ENCODE measurements at regions not wholly inside any gene's neighbourhood (a gene's known extent, or its start where the extent isn't known, plus 50 kb on each side); places are given as distances from the start of the nearest gene placed in this dataset.

GRCh38 chr9:96069629-96070220 is 194.2 kb downstream of the ERCC6L2 start:
- peaks cover 8% of the 10 kb centered on the region for H3K4me1 ChIP-seq (ENCODE audit: control insufficient read depth, insufficient read depth, low read length)
- H3K36me3 ChIP-seq (ENCODE audit: control insufficient read depth, insufficient read depth, low read length, severe bottlenecking): no peaks in the 10 kb centered on the region
- no peak overlapping the region for H3K9ac ChIP-seq (ENCODE audit: low read length)

GRCh38 chr9:96068511-96068910 is 193.0 kb downstream of the ERCC6L2 start:
- peaks cover 8% of the 10 kb centered on the region for H3K27me3 ChIP-seq (replicated peaks; ENCODE audit: control insufficient read depth, insufficient read depth, low read length)
- no peak for DNase-seq (ENCODE audit: low read depth)
- H3K9me3 ChIP-seq (ENCODE audit: control insufficient read depth, low read length): no peaks in the 10 kb centered on the region
- H3K36me3 ChIP-seq (ENCODE audit: control insufficient read depth, insufficient read depth, low read length, severe bottlenecking): no peaks in the 10 kb centered on the region
- no peak overlapping the region for H3K9ac ChIP-seq (ENCODE audit: low read length)
- no peak overlapping the region for H3K4me3 ChIP-seq (ENCODE audit: low read length)
- peaks cover 8% of the 10 kb centered on the region for H3K4me1 ChIP-seq (ENCODE audit: control insufficient read depth, insufficient read depth, low read length)

More at GRCh38 chr9:96069629-96070220, 194.2 kb downstream of the ERCC6L2 start:
- no peak for DNase-seq (ENCODE audit: low read depth)
- Histone ChIP-seq H3K27me3 (replicated peaks; ENCODE audit: control insufficient read depth, insufficient read depth, low read length) (peaks cover 13% of the 10 kb centered on the region), H3K9me3 (ENCODE audit: control insufficient read depth, low read length) (no peaks in the 10 kb centered on the region), H3K4me3 (ENCODE audit: low read length) (no peak overlapping the region)

DNA sequence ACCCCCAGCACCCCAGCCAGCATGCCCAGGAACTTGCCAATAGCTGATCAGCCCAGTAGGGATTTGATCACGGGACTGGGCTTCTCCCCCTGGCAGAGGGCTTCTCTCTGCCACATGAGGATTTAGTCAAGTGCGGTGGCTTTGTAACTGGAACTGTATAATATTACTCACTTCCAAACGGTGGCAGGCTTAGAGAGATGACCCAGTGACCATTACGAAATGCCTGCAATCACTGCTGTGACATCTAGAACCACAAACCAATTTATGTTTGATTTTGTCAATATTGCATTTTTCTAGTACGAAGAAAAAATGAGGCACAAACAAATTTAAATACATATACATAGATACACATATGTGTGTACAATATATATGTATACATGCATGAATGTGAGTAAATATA is 192.1 kb downstream of the ERCC6L2 start:
- Histone ChIP-seq H3K9me3 (ENCODE audit: control insufficient read depth, low read length) (no peaks in the 10 kb centered on the region), H3K9ac (ENCODE audit: low read length) (no peak overlapping the region), H3K4me3 (ENCODE audit: low read length) (no peak overlapping the region), H3K27me3 (replicated peaks; ENCODE audit: control insufficient read depth, insufficient read depth, low read length) (peaks cover 5% of the 10 kb centered on the region), H3K36me3 (ENCODE audit: control insufficient read depth, insufficient read depth, low read length, severe bottlenecking) (no peaks in the 10 kb centered on the region), H3K4me1 (ENCODE audit: control insufficient read depth, insufficient read depth, low read length) (peaks cover 8% of the 10 kb centered on the region)
- no peak for DNase-seq (ENCODE audit: low read depth)

DNA sequence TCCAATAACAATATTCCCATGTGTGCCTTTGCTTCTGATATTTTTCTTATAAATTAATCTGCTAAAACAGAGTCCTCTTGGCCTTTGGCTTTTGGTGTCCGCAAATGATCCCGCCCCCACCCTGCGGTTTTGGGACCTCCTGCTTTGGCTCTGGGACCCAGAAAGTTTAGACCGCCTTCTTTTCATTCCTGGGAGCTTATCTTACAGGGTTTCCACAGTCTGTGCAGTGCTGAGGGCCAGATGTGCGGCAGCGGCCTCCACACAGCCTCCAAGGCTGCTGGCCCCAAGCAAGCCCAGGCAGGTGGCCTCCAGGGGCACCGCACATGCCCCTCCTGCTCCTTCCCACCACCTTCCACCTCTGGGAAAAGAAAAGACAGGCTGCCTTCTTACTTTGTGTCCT is 191.5 kb downstream of the ERCC6L2 start:
- peaks cover 4% of the 10 kb centered on the region for H3K27me3 ChIP-seq (replicated peaks; ENCODE audit: control insufficient read depth, insufficient read depth, low read length)
- H3K9ac ChIP-seq (ENCODE audit: low read length): no peak overlapping the region
- H3K4me3 ChIP-seq (ENCODE audit: low read length): no peak overlapping the region
- no peaks in the 10 kb centered on the region for H3K9me3 ChIP-seq (ENCODE audit: control insufficient read depth, low read length)
- no peaks in the 10 kb centered on the region for H3K36me3 ChIP-seq (ENCODE audit: control insufficient read depth, insufficient read depth, low read length, severe bottlenecking)
- peak; percentile 7 for DNase-seq (ENCODE audit: low read depth)
- H3K4me1 ChIP-seq (ENCODE audit: control insufficient read depth, insufficient read depth, low read length): peaks cover 8% of the 10 kb centered on the region

- no peak for DNase-seq (ENCODE audit: low read depth)
- Histone ChIP-seq H3K9ac (ENCODE audit: low read length) (no peak overlapping the region), H3K4me3 (ENCODE audit: low read length) (no peak overlapping the region), H3K27me3 (replicated peaks; ENCODE audit: control insufficient read depth, insufficient read depth, low read length) (no peaks in the 10 kb centered on the region), H3K36me3 (ENCODE audit: control insufficient read depth, insufficient read depth, low read length, severe bottlenecking) (no peaks in the 10 kb centered on the region), H3K9me3 (ENCODE audit: control insufficient read depth, low read length) (no peaks in the 10 kb centered on the region), H3K4me1 (ENCODE audit: control insufficient read depth, insufficient read depth, low read length) (peaks cover 13% of the 10 kb centered on the region)
Observed at GRCh38 chr9:96065482-96066251, 190.2 kb downstream of the ERCC6L2 start.

DNA sequence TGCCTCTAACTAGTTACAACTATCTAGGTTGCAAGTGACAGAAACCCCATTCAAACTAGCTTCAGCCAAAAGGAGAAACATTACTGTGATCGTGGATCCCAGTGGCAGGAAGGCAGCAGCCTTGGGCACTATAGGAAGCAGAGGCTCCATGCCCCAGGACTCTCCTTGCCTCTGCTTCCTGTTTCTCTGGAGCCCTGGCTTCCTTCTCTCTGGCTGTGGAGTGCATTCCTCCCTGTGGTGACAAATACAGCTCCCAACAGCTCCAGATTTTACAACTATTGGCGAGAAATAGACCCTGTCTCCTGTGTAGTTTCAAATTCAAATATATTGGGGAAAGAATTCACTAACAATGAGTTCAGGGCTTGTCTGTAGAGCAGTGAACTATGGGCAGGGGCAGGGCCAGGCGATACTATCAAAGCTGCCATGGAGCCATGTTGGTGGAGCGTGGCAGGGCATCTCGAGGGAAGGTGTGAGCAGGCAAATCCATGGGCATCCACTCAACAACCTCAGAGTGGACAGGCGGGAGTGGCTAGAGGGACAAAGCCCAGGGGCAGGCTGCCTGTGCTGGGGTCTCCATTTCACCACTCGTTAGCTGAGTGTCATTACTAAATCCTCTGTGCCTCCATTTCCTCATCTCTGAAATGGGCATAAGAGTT is 189.5 kb downstream of the ERCC6L2 start:
- H3K4me3 ChIP-seq (ENCODE audit: low read length): no peak overlapping the region
- no peak for DNase-seq (ENCODE audit: low read depth)
- no peak overlapping the region for H3K9ac ChIP-seq (ENCODE audit: low read length)
- H3K9me3 ChIP-seq (ENCODE audit: control insufficient read depth, low read length): no peaks in the 10 kb centered on the region
- no peaks in the 10 kb centered on the region for H3K27me3 ChIP-seq (replicated peaks; ENCODE audit: control insufficient read depth, insufficient read depth, low read length)
- no peaks in the 10 kb centered on the region for H3K36me3 ChIP-seq (ENCODE audit: control insufficient read depth, insufficient read depth, low read length, severe bottlenecking)
- H3K4me1 ChIP-seq (ENCODE audit: control insufficient read depth, insufficient read depth, low read length): peaks cover 13% of the 10 kb centered on the region

DNA sequence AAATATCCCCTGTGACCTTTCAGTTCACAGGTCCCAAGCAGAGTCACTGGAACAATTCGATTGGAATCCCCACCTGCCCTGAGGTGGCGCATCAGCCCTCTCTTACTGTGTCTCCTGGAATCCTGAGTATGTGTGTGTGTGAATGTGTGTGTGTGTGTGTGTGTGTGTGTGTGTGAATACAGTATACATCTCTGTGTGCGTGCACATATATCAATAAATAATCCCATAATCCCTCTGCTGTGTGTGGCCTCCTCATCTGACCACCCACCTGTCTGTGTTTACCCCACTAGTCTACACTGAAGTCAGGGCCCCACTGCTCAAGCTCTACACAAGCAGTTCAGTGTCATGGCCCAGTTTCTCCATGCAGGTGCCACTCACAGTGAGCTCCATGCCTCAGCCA is 187.4 kb downstream of the ERCC6L2 start:
- H3K36me3 ChIP-seq (ENCODE audit: control insufficient read depth, insufficient read depth, low read length, severe bottlenecking): no peaks in the 10 kb centered on the region
- peaks cover 13% of the 10 kb centered on the region for H3K4me1 ChIP-seq (ENCODE audit: control insufficient read depth, insufficient read depth, low read length)
- no peak overlapping the region for H3K4me3 ChIP-seq (ENCODE audit: low read length)
- H3K9me3 ChIP-seq (ENCODE audit: control insufficient read depth, low read length): peaks cover 6% of the 10 kb centered on the region
- peaks cover 7% of the 10 kb centered on the region for H3K27me3 ChIP-seq (replicated peaks; ENCODE audit: control insufficient read depth, insufficient read depth, low read length)
- no peak for DNase-seq (ENCODE audit: low read depth)
- H3K9ac ChIP-seq (ENCODE audit: low read length): no peak overlapping the region

DNA sequence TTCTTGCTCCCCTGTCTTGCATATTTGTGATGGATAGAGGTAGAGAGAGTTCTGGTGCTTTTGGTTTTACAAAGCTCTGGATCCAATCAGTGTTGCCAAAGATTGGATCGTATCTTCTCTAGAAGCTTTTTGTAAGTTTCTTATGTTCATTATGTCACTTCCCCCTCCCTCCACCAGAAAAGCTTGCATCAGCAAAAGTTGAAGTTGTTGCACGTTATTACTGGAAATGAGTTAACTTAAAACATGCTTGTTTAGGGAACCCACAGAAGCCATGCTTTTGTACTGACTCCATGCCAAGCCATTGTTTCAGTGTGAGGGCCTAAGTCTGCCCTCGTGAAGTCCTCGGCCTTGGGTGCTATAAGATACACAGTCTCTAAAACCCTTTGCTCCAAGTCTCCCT is 186.5 kb downstream of the ERCC6L2 start:
- Histone ChIP-seq H3K4me1 (ENCODE audit: control insufficient read depth, insufficient read depth, low read length) (peaks cover 7% of the 10 kb centered on the region), H3K27me3 (replicated peaks; ENCODE audit: control insufficient read depth, insufficient read depth, low read length) (peaks cover 7% of the 10 kb centered on the region), H3K9me3 (ENCODE audit: control insufficient read depth, low read length) (peaks cover 6% of the 10 kb centered on the region), H3K9ac (ENCODE audit: low read length) (no peak overlapping the region), H3K4me3 (ENCODE audit: low read length) (no peak overlapping the region), H3K36me3 (ENCODE audit: control insufficient read depth, insufficient read depth, low read length, severe bottlenecking) (no peaks in the 10 kb centered on the region)
- peak; percentile 4 for DNase-seq (ENCODE audit: low read depth)

DNA sequence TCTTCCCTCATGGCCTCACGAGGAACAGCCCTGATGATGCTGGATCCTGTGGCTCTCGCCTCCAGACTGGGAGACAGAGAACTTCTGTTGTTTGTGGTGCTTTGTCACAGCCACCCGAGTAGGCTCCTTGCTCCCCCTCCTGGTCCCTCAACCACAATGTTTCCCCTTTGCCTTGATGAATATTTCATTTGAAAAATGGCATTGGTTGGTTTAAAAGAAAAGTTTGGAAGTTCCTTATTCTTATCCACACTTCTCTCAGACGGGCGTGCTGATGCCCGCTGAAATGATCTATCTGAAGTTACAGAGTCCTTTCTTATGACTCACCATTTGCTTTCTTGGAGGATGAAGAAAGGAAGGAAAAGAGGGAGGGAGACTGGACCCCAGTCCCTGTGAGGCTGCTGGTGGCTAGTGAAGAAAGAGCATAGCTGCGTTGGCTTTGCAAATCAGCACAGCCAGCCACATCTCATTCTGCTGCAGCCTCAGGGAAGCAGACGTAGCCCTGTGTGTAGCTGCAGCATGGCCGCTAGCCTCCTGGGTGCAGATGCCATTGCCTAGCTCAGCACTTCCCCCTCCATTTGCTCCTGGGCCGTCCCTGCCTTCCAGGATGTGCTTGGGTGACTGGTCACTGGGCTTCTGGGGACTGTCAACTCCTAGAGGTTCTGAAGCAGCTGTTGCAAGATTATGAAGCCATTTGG is 185.9 kb downstream of the ERCC6L2 start:
- DNase-seq (ENCODE audit: low read depth): peak; percentile 52
- H3K9me3 ChIP-seq (ENCODE audit: control insufficient read depth, low read length): peaks cover 6% of the 10 kb centered on the region
- H3K27me3 ChIP-seq (replicated peaks; ENCODE audit: control insufficient read depth, insufficient read depth, low read length): peaks cover 7% of the 10 kb centered on the region
- peaks cover 5% of the 10 kb centered on the region for H3K4me1 ChIP-seq (ENCODE audit: control insufficient read depth, insufficient read depth, low read length)
- no peaks in the 10 kb centered on the region for H3K36me3 ChIP-seq (ENCODE audit: control insufficient read depth, insufficient read depth, low read length, severe bottlenecking)
- H3K9ac ChIP-seq (ENCODE audit: low read length): no peak overlapping the region
- no peak overlapping the region for H3K4me3 ChIP-seq (ENCODE audit: low read length)

DNA sequence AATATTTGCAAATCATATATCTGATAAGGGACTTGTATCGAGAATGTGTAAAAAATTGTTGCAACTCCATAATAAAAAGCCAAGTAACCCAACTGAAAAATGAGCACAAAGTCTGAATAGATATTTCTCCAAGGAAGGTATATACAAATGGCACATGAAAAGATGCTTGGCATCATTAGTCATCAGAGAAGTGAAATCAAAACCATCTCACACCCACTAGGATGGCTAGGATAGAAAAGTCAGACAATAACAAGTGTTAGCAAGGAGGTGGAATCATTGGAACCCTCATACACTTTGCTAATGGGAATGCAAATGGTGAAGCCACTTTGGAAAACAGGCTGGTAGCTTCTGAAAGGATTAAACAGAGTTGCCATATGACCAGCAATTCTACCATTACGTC is 182.7 kb downstream of the ERCC6L2 start:
- Histone ChIP-seq H3K9me3 (ENCODE audit: control insufficient read depth, low read length) (peaks cover 6% of the 10 kb centered on the region), H3K36me3 (ENCODE audit: control insufficient read depth, insufficient read depth, low read length, severe bottlenecking) (no peaks in the 10 kb centered on the region), H3K9ac (ENCODE audit: low read length) (no peak overlapping the region), H3K27me3 (replicated peaks; ENCODE audit: control insufficient read depth, insufficient read depth, low read length) (peaks cover 7% of the 10 kb centered on the region), H3K4me1 (ENCODE audit: control insufficient read depth, insufficient read depth, low read length) (peaks cover 5% of the 10 kb centered on the region), H3K4me3 (ENCODE audit: low read length) (no peak overlapping the region)
- no peak for DNase-seq (ENCODE audit: low read depth)

DNA sequence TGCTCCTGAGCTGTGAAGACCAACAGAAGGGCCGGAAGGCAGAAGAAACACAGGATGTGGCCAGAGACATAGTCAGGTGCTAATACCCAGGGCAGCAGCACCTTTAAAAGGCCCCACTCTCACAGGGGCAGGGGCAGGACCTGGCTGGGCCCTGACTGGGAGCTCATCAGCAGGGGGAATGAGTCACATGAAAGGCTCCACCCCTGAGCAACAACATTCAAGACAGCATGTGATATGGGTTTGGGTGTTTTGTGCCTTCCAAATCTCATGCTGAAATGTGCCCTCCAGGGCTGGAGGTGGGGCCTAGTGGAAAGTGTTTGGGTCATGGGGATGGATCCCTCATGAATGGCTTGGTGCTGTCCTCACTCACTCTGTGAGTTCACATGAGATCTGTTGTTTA is 181.7 kb downstream of the ERCC6L2 start:
- Histone ChIP-seq H3K36me3 (ENCODE audit: control insufficient read depth, insufficient read depth, low read length, severe bottlenecking) (no peaks in the 10 kb centered on the region), H3K4me3 (ENCODE audit: low read length) (no peak overlapping the region), H3K27me3 (replicated peaks; ENCODE audit: control insufficient read depth, insufficient read depth, low read length) (peaks cover 12% of the 10 kb centered on the region), H3K4me1 (ENCODE audit: control insufficient read depth, insufficient read depth, low read length) (peaks cover 5% of the 10 kb centered on the region), H3K9ac (ENCODE audit: low read length) (no peak overlapping the region), H3K9me3 (ENCODE audit: control insufficient read depth, low read length) (peaks cover 6% of the 10 kb centered on the region)
- no peak for DNase-seq (ENCODE audit: low read depth)
